ENCODE measurements at regions not wholly inside any gene's neighbourhood (a gene's known extent, or its start where the extent isn't known, plus 50 kb on each side); places are given as distances from the start of the nearest gene placed in this dataset.
"Not testable (repeated sequence)": the region's sequence is repeated elsewhere in the genome, so short reads cannot be mapped to it uniquely, and the experiment has no call there.

- ATAC-seq: no peak
- H3K27me3 Mint-ChIP-seq: no peaks in the 10 kb centered on the region
- intact Hi-C loops (cut with DNase I, micrococcal nuclease): no loop called here
- ChIA-PET CTCF (interaction anchor here (0.6 to 0.7 kb wide), 2 partner anchors 10 to 92 kb away, joined by 3 read pairs; no protein-coding TSS in a partner anchor), POLR2A (no interaction called here)
- H3K36me3 Mint-ChIP-seq (ENCODE audit: low read depth): no peaks in the 10 kb centered on the region
- no peak for DNase-seq
- no peak overlapping the region for H3K4me3 Mint-ChIP-seq
- no peaks in the 10 kb centered on the region for H3K9me3 Mint-ChIP-seq (ENCODE audit: low read depth)
- no peak overlapping the region for H3K27ac Mint-ChIP-seq
- no peaks in the 10 kb centered on the region for H3K4me1 Mint-ChIP-seq
Measured at GRCh38 chr4:64713256-64713840, 304.1 kb upstream of the TECRL start.

- H3K4me1 Mint-ChIP-seq: no peaks in the 10 kb centered on the region
- DNase-seq (no peak), ATAC-seq (no peak)
- POLR2A ChIA-PET: no interaction called here
- intact Hi-C loops (cut with DNase I, micrococcal nuclease): no loop called here
- no peaks in the 10 kb centered on the region for H3K27me3 Mint-ChIP-seq
- CTCF ChIA-PET: interaction anchor here (0.7 kb wide), 1 partner anchor 9 kb away, joined by 3 read pairs; no protein-coding TSS in a partner anchor
- no peak overlapping the region for H3K27ac Mint-ChIP-seq
- no peaks in the 10 kb centered on the region for H3K9me3 Mint-ChIP-seq (ENCODE audit: low read depth)
- H3K36me3 Mint-ChIP-seq (ENCODE audit: low read depth): no peaks in the 10 kb centered on the region
- no peak overlapping the region for H3K4me3 Mint-ChIP-seq
Measured at GRCh38 chr4:64712590-64712989, 303.3 kb upstream of the TECRL start.

DNA sequence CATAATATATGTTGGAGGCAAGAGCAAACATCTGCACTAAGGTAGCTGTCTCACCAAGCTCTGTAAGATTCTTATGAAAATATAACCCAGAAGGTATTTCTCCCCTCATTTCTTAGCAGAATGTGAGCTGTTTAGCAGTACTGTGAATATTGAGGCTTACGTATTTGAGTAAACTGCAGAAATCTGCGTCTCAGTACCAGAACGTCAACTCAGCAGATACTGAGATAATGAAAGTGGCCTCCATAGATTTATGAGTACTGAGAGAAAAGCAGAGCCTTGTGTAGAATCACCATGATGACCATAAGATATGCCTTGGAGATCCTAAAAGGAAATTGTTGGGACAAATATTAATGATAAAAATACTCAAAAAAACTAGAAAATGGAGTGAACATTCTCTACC is 296.7 kb upstream of the TECRL start:
- intact Hi-C loops (cut with DNase I, micrococcal nuclease): no loop called here
- Mint-ChIP-seq H3K27ac (no peak overlapping the region), H3K9me3 (ENCODE audit: low read depth) (no peaks in the 10 kb centered on the region), H3K4me1 (no peaks in the 10 kb centered on the region), H3K4me3 (no peak overlapping the region), H3K27me3 (no peaks in the 10 kb centered on the region), H3K36me3 (ENCODE audit: low read depth) (no peaks in the 10 kb centered on the region)
- ATAC-seq (no peak), DNase-seq (no peak)
- ChIA-PET POLR2A (interaction anchor here (0.7 kb wide), 1 partner anchor 13 kb away, joined by 6 read pairs; no protein-coding TSS in a partner anchor), CTCF (no interaction called here)

DNA sequence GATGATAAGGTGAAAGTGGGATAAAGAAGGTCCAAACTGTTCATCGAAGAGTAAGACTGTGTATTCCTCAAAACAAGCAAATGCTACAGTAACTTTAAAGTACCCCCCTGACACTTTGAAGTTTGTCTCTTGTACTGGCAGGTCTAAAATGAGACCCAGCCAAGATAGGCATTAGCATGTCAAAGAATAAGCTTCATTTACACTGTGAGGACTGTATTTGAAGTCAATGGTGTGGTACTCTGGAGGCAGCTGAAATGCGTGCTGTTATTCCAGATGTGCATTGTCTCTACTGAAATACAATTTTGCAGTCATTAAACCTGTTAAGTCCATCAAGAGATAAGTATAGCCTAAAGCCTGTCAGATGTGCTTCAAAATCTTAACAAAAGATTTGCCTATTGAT is 288.9 kb upstream of the TECRL start:
- no peak for DNase-seq
- ATAC-seq: no peak
- H3K4me1 Mint-ChIP-seq: no peaks in the 10 kb centered on the region
- CTCF ChIA-PET: no interaction called here
- no peaks in the 10 kb centered on the region for H3K36me3 Mint-ChIP-seq (ENCODE audit: low read depth)
- POLR2A ChIA-PET: no interaction called here
- H3K27me3 Mint-ChIP-seq: no peaks in the 10 kb centered on the region
- H3K4me3 Mint-ChIP-seq: no peak overlapping the region
- intact Hi-C loops (cut with DNase I, micrococcal nuclease): no loop called here
- H3K27ac Mint-ChIP-seq: no peak overlapping the region
- H3K9me3 Mint-ChIP-seq (ENCODE audit: low read depth): peaks cover under 1% of the 10 kb centered on the region

DNA sequence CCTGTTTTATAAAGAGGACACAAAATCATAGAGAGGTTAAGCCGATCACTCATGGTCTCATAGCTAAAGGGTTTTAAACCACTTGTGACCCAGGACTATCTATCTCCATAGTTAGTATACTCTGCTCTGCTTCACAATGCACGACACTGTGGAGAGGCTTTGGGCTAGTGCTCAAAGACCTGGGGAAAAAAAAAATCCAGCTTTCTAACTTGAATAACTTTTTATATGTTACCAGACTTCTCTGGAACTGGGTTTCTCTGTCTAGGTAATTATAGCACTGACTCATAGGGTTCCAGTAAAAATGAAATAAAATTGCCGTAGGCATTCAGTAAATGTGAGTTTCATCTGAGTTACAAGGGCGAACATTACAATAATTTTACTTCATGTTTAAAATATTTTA is 273.7 kb upstream of the TECRL start:
- ChIA-PET CTCF (interaction anchor here (0.6 kb wide), 1 partner anchor 985 kb away, joined by 4 read pairs; no protein-coding TSS in a partner anchor), POLR2A (no interaction called here)
- Mint-ChIP-seq H3K4me1 (no peaks in the 10 kb centered on the region), H3K36me3 (ENCODE audit: low read depth) (no peaks in the 10 kb centered on the region), H3K4me3 (no peak overlapping the region), H3K27ac (no peak overlapping the region), H3K9me3 (ENCODE audit: low read depth) (peaks cover 4% of the 10 kb centered on the region), H3K27me3 (no peaks in the 10 kb centered on the region)
- no peak for DNase-seq
- ATAC-seq: no peak
- intact Hi-C loops (cut with DNase I, micrococcal nuclease): no loop called here

DNA sequence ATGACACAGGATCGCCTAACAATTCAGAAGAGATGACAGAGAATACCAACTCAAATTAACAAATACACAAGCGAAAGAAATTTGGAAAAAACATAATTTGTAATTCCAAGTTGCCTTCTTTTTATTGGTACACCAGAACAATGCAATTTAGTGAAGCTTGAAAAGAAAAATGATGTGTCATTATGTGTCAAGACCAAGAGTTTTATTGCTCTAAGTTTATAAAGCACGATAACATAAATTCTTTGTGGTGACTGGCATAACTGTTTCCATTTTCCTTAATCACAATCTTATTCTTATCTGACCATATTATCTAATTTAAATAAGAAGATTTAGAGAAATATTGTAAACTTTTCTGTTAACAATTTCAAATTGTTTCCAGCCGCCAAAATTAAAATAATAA is 273.2 kb upstream of the TECRL start:
- no peak overlapping the region for H3K27ac Mint-ChIP-seq
- no peaks in the 10 kb centered on the region for H3K4me1 Mint-ChIP-seq
- no peaks in the 10 kb centered on the region for H3K36me3 Mint-ChIP-seq (ENCODE audit: low read depth)
- no peak for DNase-seq
- no peak for ATAC-seq
- ChIA-PET POLR2A (no interaction called here), CTCF (no interaction called here)
- no peaks in the 10 kb centered on the region for H3K27me3 Mint-ChIP-seq
- intact Hi-C loops (cut with DNase I, micrococcal nuclease): no loop called here
- no peak overlapping the region for H3K4me3 Mint-ChIP-seq
- H3K9me3 Mint-ChIP-seq (ENCODE audit: low read depth): peaks cover 2% of the 10 kb centered on the region

- CTCF ChIA-PET; intact Hi-C loops (cut with DNase I, micrococcal nuclease); H3K4me3 Mint-ChIP-seq; DNase-seq; POLR2A ChIA-PET; H3K27ac Mint-ChIP-seq; H3K36me3 Mint-ChIP-seq (ENCODE audit: low read depth); ATAC-seq; H3K27me3 Mint-ChIP-seq; H3K4me1 Mint-ChIP-seq: not testable (repeated sequence)
- peaks cover 14% of the 10 kb centered on the region for H3K9me3 Mint-ChIP-seq (ENCODE audit: low read depth)
Measured at GRCh38 chr4:64673121-64673520, 263.9 kb upstream of the TECRL start.

- POLR2A ChIA-PET: no interaction called here
- Mint-ChIP-seq H3K27ac (no peak overlapping the region), H3K36me3 (ENCODE audit: low read depth) (no peaks in the 10 kb centered on the region), H3K27me3 (no peaks in the 10 kb centered on the region), H3K4me1 (no peaks in the 10 kb centered on the region), H3K4me3 (no peak overlapping the region), H3K9me3 (ENCODE audit: low read depth) (peaks cover 5% of the 10 kb centered on the region)
- ATAC-seq (no peak), DNase-seq (no peak)
- intact Hi-C loops (cut with DNase I, micrococcal nuclease): no loop called here
- CTCF ChIA-PET: no interaction called here
Measured at GRCh38 chr4:64670647-64671046, 261.4 kb upstream of the TECRL start.

DNA sequence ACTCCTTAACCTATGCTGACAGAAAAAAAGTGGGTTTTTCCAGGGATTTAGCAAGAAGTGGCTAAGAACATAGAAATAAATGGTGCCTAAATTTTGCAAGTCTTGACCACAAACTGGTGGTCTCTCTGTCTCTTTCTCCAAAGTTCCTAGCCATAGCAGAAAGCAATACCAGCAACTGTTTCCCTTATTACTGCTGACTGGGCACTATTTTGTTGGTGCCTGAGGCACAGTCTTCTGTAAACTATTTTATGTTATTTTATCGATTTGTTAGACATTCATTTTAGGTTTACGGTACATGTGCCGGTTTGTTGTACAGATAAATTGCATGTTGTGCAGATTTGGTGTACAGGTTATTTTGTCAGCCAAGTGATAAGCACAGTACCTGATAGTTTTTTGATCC is 234.6 kb upstream of the TECRL start:
- intact Hi-C loops (cut with DNase I, micrococcal nuclease): no loop called here
- no peaks in the 10 kb centered on the region for H3K4me1 Mint-ChIP-seq
- ChIA-PET POLR2A (no interaction called here), CTCF (no interaction called here)
- H3K36me3 Mint-ChIP-seq (ENCODE audit: low read depth): no peaks in the 10 kb centered on the region
- peaks cover 3% of the 10 kb centered on the region for H3K9me3 Mint-ChIP-seq (ENCODE audit: low read depth)
- no peak for ATAC-seq
- no peak overlapping the region for H3K27ac Mint-ChIP-seq
- H3K27me3 Mint-ChIP-seq: no peaks in the 10 kb centered on the region
- no peak overlapping the region for H3K4me3 Mint-ChIP-seq
- DNase-seq: no peak

- ATAC-seq (no peak), DNase-seq (no peak)
- intact Hi-C loops (cut with DNase I, micrococcal nuclease): no loop called here
- POLR2A ChIA-PET: no interaction called here
- H3K27ac Mint-ChIP-seq: no peak overlapping the region
- H3K4me3 Mint-ChIP-seq: no peak overlapping the region
- H3K27me3 Mint-ChIP-seq: no peaks in the 10 kb centered on the region
- CTCF ChIA-PET: no interaction called here
- no peaks in the 10 kb centered on the region for H3K36me3 Mint-ChIP-seq (ENCODE audit: low read depth)
- no peaks in the 10 kb centered on the region for H3K4me1 Mint-ChIP-seq
- H3K9me3 Mint-ChIP-seq (ENCODE audit: low read depth): peaks cover 2% of the 10 kb centered on the region
Measured at GRCh38 chr4:64642936-64643335, 233.7 kb upstream of the TECRL start.

DNA sequence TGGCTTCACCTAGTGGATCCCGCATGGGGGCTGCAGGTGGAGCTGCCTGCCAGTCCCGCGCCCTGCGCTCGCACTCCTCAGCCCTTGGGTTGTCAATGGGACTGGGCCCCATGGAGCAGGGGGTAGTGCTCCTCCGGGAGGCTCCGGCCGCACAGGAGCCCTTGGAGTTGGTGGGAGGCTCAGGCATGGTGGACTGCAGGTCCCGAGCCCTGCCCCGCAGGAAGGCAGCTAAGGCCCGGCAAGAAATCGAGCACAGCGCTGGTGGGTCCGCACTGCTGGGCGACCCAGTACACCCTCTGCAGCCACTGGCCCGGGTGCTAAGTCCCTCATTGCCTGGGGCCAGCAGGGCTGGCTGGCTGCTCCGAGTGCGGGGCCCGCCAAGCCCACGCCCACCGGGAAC is 231.2 kb upstream of the TECRL start:
- POLR2A ChIA-PET; H3K27me3 Mint-ChIP-seq; intact Hi-C loops (cut with DNase I, micrococcal nuclease); CTCF ChIA-PET; H3K9me3 Mint-ChIP-seq (ENCODE audit: low read depth); H3K36me3 Mint-ChIP-seq (ENCODE audit: low read depth); H3K27ac Mint-ChIP-seq; H3K4me1 Mint-ChIP-seq; DNase-seq; ATAC-seq; H3K4me3 Mint-ChIP-seq: not testable (repeated sequence)

DNA sequence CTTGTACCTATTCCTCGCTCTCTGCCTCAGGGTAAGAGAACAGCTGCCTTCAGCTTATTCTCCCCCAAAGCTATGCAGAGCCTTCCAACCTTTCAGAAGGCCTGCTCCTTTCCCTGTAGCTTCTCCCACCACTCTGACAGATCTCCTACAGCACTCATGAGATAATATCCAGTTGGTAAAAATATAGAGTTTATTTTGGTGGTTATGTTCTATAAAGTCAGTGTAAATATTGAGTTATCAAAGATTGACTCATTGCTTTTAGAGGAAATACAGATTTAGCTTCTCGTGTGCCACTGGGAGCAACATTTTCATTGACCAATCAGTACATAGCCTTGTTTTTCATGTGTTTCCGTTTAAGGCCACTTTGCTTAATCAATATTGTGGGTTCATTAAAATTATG is 216.2 kb upstream of the TECRL start:
- no peak overlapping the region for H3K27ac Mint-ChIP-seq
- no peaks in the 10 kb centered on the region for H3K36me3 Mint-ChIP-seq (ENCODE audit: low read depth)
- CTCF ChIA-PET: no interaction called here
- DNase-seq: no peak
- POLR2A ChIA-PET: no interaction called here
- intact Hi-C loops (cut with DNase I, micrococcal nuclease): no loop called here
- H3K4me3 Mint-ChIP-seq: no peak overlapping the region
- no peaks in the 10 kb centered on the region for H3K4me1 Mint-ChIP-seq
- H3K27me3 Mint-ChIP-seq: no peaks in the 10 kb centered on the region
- no peak for ATAC-seq
- no peaks in the 10 kb centered on the region for H3K9me3 Mint-ChIP-seq (ENCODE audit: low read depth)

GRCh38 chr4:64617800-64618199 is 208.6 kb upstream of the TECRL start:
- no peaks in the 10 kb centered on the region for H3K4me1 Mint-ChIP-seq
- no peaks in the 10 kb centered on the region for H3K9me3 Mint-ChIP-seq (ENCODE audit: low read depth)
- CTCF ChIA-PET: no interaction called here
- H3K27me3 Mint-ChIP-seq: no peaks in the 10 kb centered on the region
- no peak for DNase-seq
- intact Hi-C loops (cut with DNase I, micrococcal nuclease): no loop called here
- no peak overlapping the region for H3K27ac Mint-ChIP-seq
- POLR2A ChIA-PET: no interaction called here
- ATAC-seq: no peak
- no peak overlapping the region for H3K4me3 Mint-ChIP-seq
- H3K36me3 Mint-ChIP-seq (ENCODE audit: low read depth): no peaks in the 10 kb centered on the region
